ENCODE measurements at regions not wholly inside any gene's neighbourhood (a gene's known extent, or its start where the extent isn't known, plus 50 kb on each side); places are given as distances from the start of the nearest gene placed in this dataset.

DNA sequence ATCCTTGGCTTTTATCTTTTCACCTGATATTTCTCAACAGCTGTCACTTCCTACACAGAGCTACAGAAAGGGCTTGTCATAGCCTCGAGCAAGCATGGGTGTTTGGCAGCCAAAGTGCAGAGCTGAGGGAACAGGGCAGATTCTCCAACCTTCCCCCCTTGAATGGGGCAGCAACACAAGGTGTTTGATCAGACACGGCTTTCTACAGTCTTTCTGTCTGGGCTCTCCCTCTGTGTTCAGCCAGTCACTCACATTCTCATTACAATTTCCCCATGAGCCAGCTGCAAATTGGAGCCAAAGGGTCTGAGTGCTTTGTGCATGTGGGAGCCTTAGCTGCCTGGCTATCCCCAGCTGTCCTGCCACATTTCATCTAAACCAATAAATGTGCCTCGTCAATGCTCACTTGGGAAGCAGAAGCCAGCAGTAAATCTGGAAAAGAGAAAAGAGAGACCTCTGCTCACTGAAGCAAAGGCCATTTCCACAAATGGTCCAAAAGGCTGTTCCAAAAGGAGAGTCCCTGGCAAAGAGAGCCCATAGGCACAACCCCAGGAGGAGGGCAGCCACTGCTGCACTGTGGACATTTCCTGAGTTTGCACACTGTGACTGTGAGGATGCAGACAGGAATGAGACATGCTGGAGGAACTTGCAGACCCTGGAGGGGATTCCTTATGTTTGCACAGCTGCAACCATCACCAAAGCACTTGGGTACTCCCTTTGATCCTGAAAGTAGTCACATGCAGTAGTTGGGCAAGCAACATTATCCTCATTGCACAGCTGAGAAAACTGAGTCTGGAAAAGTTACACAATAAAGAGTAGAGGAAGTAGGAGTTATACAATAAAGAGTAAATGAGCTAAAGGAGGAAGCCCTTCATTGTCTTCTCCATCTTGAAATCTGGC lies 186.8 kb downstream of the FAM181B start:
- 18% methylated on average over 1 of the region's 3 CpGs for WGBS (ENCODE audit: insufficient coverage)
- Histone ChIP-seq H3K27ac (ENCODE audit: low read depth, low read length) (no peak overlapping the region), H3K9me3 (ENCODE audit: control insufficient read depth, insufficient read depth, low read length) (no peaks in the 10 kb centered on the region), H3K27me3 (ENCODE audit: control insufficient read depth, insufficient read depth, low read length) (no peaks in the 10 kb centered on the region), H3K4me1 (ENCODE audit: control insufficient read depth, insufficient read depth, low read length) (peaks cover 5% of the 10 kb centered on the region), H3K36me3 (ENCODE audit: control insufficient read depth, insufficient read depth, low read length) (no peaks in the 10 kb centered on the region), H3K4me3 (ENCODE audit: low read depth, low read length) (no peak overlapping the region)
- peak in 4 of 6 donors; percentile 53 to 84 (median 70) for DNase-seq (ENCODE audit: low read depth in 4 of 6, low spot score in 6 of 6)

DNA sequence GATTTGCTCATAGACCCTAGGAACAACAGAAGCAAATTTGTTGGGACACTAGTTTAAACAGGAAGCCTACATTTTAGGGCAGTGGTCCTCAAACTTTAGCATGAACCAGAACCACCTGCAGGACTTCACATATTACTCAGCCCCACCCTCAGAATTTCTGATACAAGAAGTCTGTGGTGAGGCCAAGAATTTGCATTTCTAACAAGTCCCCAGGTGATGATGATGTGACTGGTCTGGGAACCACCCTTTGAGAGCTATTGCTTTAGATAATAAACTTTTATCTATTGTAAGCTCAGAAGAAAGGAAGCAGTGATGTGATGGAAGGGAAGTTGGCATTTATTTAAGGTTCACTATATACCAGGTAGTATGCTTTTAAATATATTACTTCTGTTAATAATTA lies 194.0 kb downstream of the FAM181B start:
- Histone ChIP-seq H3K4me3 (ENCODE audit: low read depth, low read length) (no peak overlapping the region), H3K9me3 (ENCODE audit: control insufficient read depth, insufficient read depth, low read length) (no peaks in the 10 kb centered on the region), H3K27ac (ENCODE audit: low read depth, low read length) (no peak overlapping the region), H3K36me3 (ENCODE audit: control insufficient read depth, insufficient read depth, low read length) (no peaks in the 10 kb centered on the region), H3K4me1 (ENCODE audit: control insufficient read depth, insufficient read depth, low read length) (no peaks in the 10 kb centered on the region), H3K27me3 (ENCODE audit: control insufficient read depth, insufficient read depth, low read length) (no peaks in the 10 kb centered on the region)
- DNase-seq (ENCODE audit: low read depth in 4 of 6, low spot score in 6 of 6) = no peak

DNA sequence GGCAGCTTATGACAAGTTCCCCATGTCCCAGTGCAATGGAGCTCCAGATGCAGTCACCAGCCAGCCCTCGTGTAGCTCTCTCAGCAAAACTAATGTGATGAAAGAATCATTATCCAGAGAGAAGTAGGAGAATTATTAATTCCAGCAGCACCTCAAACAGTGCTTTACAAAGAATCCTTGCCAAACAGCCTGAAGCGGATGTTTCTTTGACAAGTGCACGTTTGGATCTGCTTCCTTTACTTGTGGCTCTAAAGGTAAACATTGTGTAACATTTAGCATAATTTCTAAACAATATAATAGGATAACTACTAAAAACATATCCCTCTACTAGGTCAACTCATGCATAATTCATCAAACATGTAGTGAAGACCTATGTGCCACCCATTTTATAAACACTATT lies 197.0 kb downstream of the FAM181B start:
- Histone ChIP-seq H3K4me1 (ENCODE audit: control insufficient read depth, insufficient read depth, low read length) (no peaks in the 10 kb centered on the region), H3K9me3 (ENCODE audit: control insufficient read depth, insufficient read depth, low read length) (no peaks in the 10 kb centered on the region), H3K36me3 (ENCODE audit: control insufficient read depth, insufficient read depth, low read length) (no peaks in the 10 kb centered on the region), H3K27ac (ENCODE audit: low read depth, low read length) (no peak overlapping the region), H3K27me3 (ENCODE audit: control insufficient read depth, insufficient read depth, low read length) (no peaks in the 10 kb centered on the region), H3K4me3 (ENCODE audit: low read depth, low read length) (no peak overlapping the region)
- WGBS (ENCODE audit: insufficient coverage) = no CpG with 5 or more reads among the region's 3 CpGs
- DNase-seq (ENCODE audit: low read depth in 4 of 6, low spot score in 6 of 6) = no peak

DNA sequence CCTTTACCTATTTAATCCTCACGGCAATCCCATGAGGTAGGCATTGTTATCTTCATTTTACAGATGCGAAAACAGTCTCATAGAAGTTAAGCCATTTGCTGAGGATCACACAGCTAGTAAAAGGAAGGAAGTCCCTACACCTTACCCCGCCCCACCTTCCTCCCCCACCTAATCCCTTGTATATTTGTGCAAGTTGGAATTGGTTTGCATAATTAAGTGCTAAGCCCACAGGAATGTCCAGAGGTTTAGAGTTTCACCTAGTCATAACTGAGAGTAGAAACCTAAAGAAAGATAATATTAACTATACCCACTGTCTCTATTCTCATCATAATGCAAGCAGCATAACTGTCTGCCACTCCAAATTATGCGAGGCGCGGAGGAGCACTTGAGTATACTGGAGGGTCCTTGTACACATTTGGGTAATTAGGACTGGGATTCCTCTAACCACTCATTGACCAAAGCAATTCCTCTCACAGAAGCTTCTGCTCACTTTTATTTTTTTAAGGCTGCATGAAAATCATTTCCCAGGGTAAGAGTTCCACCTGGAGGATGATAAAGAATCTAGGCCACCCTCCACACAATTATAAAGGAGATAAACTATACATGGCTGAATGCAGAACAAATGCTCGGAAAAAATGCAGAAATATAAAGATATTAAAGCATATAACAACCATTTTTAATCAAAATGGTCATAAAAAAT lies 199.9 kb downstream of the FAM181B start:
- Histone ChIP-seq H3K9me3 (ENCODE audit: control insufficient read depth, insufficient read depth, low read length) (no peaks in the 10 kb centered on the region), H3K27me3 (ENCODE audit: control insufficient read depth, insufficient read depth, low read length) (no peaks in the 10 kb centered on the region), H3K4me3 (ENCODE audit: low read depth, low read length) (no peak overlapping the region), H3K36me3 (ENCODE audit: control insufficient read depth, insufficient read depth, low read length) (no peaks in the 10 kb centered on the region), H3K4me1 (ENCODE audit: control insufficient read depth, insufficient read depth, low read length) (no peaks in the 10 kb centered on the region), H3K27ac (ENCODE audit: low read depth, low read length) (no peak overlapping the region)
- peak in 3 of 6 donors; percentile 22 to 76 (median 30) for DNase-seq (ENCODE audit: low read depth in 4 of 6, low spot score in 6 of 6)
- 60% methylated on average over 1 of the region's 7 CpGs for WGBS (ENCODE audit: insufficient coverage)

DNA sequence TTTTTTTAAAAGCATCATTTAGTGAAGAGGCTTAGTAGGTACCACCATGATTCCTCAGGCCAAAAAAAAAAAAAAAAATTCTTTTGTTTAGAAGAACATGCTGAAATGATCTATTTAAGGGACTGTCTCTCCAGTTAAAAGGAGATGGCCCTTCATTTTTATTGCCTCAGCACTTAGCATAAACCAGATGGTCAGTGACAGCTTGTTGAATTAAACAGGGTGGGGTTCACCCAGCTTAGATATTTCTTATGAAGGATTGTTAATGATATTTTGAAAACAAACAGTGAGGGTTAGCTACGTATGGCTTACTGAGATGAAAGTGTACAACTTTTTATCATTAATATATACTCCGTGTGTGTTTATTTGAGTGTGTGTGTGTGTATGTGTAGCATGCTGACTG lies 203.7 kb downstream of the FAM181B start:
- H3K36me3 ChIP-seq (ENCODE audit: control insufficient read depth, insufficient read depth, low read length) = no peaks in the 10 kb centered on the region
- H3K4me1 ChIP-seq (ENCODE audit: control insufficient read depth, insufficient read depth, low read length) = no peaks in the 10 kb centered on the region
- H3K27ac ChIP-seq (ENCODE audit: low read depth, low read length) = no peak overlapping the region
- no peaks in the 10 kb centered on the region for H3K9me3 ChIP-seq (ENCODE audit: control insufficient read depth, insufficient read depth, low read length)
- no peak for DNase-seq (ENCODE audit: low read depth in 4 of 6, low spot score in 6 of 6)
- no peak overlapping the region for H3K4me3 ChIP-seq (ENCODE audit: low read depth, low read length)
- no peaks in the 10 kb centered on the region for H3K27me3 ChIP-seq (ENCODE audit: control insufficient read depth, insufficient read depth, low read length)
- WGBS (ENCODE audit: insufficient coverage) = no CpG with 5 or more reads among the region's 2 CpGs

DNA sequence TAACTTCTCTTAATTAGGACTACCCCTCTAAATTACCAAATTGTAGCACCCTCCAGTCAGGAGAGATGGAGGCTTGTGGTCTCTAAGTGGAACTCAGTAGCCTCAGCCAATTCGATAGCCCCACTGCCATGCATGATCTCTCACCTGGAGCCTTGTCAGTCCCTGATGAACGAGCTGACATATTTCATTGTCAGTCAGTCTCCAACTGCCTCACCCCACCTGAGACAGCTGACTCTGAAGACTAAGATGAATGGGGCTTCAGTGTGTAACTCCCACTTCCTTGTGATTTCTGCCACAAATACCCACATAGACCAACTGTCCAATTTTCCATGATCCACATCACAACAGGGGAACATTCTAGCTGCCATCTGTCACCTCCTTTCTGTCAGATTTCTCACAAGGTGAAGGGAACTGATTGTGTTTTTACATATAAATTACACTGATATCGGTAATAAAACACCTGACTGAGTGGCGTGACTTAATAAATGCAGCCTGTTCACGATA lies 206.5 kb downstream of the FAM181B start:
- Histone ChIP-seq H3K27me3 (ENCODE audit: control insufficient read depth, insufficient read depth, low read length) (no peaks in the 10 kb centered on the region), H3K27ac (ENCODE audit: low read depth, low read length) (no peak overlapping the region), H3K36me3 (ENCODE audit: control insufficient read depth, insufficient read depth, low read length) (no peaks in the 10 kb centered on the region), H3K4me3 (ENCODE audit: low read depth, low read length) (no peak overlapping the region), H3K4me1 (ENCODE audit: control insufficient read depth, insufficient read depth, low read length) (peaks cover 3% of the 10 kb centered on the region), H3K9me3 (ENCODE audit: control insufficient read depth, insufficient read depth, low read length) (no peaks in the 10 kb centered on the region)
- peak in 1 of 6 donors; percentile 13 for DNase-seq (ENCODE audit: low read depth in 4 of 6, low spot score in 6 of 6)
- 100% methylated on average over 1 of the region's 5 CpGs for WGBS (ENCODE audit: insufficient coverage)

DNA sequence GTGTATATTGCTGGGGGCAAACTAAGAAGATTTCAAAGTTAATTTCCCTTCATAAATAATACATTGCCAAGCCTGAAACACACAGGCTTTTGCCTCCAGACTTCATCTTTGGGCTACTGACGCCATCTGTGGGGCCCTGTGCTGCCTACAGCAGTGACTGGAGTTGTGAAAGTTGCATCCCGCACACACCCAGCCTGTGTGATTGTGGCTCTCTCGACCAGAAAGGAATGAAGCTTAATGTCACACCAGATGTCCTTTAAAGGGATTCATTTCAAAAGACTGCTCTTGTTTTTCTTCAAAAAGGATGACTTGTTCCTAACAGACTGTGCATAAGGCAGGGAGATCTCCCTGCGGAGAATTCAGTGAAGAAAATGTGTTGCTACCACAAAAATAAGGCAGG lies 210.5 kb downstream of the FAM181B start:
- no peaks in the 10 kb centered on the region for H3K27me3 ChIP-seq (ENCODE audit: control insufficient read depth, insufficient read depth, low read length)
- no peaks in the 10 kb centered on the region for H3K36me3 ChIP-seq (ENCODE audit: control insufficient read depth, insufficient read depth, low read length)
- DNase-seq (ENCODE audit: low read depth in 4 of 6, low spot score in 6 of 6) = peak in 3 of 6 donors; percentile 17 to 90 (median 89)
- H3K9me3 ChIP-seq (ENCODE audit: control insufficient read depth, insufficient read depth, low read length) = no peaks in the 10 kb centered on the region
- no peak overlapping the region for H3K4me3 ChIP-seq (ENCODE audit: low read depth, low read length)
- WGBS (ENCODE audit: insufficient coverage) = 20% methylated on average over 4 of the region's 4 CpGs
- H3K4me1 ChIP-seq (ENCODE audit: control insufficient read depth, insufficient read depth, low read length) = peaks cover 3% of the 10 kb centered on the region
- no peak overlapping the region for H3K27ac ChIP-seq (ENCODE audit: low read depth, low read length)

DNA sequence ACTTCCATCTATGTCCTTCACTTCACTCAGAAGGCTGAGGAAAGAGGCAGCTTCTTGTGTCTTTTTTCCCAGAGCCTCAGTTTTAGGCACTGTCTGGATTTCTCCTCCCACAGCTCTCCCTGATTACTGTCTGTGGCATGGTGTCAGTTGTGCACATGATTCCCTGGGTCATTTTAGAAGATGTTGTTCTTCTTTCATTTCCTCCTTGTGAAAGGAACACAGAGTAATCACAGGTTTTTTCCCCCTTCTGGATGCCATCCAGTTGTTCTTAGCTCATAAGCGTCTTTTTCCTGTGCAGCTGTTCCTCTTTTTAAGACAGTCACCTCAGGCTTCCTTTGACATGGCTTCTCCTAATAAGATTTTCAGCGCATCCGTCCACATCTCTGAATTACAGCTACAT lies 212.2 kb downstream of the FAM181B start:
- Histone ChIP-seq H3K4me3 (ENCODE audit: low read depth, low read length) (no peak overlapping the region), H3K4me1 (ENCODE audit: control insufficient read depth, insufficient read depth, low read length) (peaks cover 3% of the 10 kb centered on the region), H3K36me3 (ENCODE audit: control insufficient read depth, insufficient read depth, low read length) (no peaks in the 10 kb centered on the region), H3K9me3 (ENCODE audit: control insufficient read depth, insufficient read depth, low read length) (no peaks in the 10 kb centered on the region), H3K27ac (ENCODE audit: low read depth, low read length) (no peak overlapping the region), H3K27me3 (ENCODE audit: control insufficient read depth, insufficient read depth, low read length) (no peaks in the 10 kb centered on the region)
- WGBS (ENCODE audit: insufficient coverage) = no CpG with 5 or more reads among the region's 3 CpGs
- peak in 2 of 6 donors; percentile 21 to 38 for DNase-seq (ENCODE audit: low read depth in 4 of 6, low spot score in 6 of 6)

DNA sequence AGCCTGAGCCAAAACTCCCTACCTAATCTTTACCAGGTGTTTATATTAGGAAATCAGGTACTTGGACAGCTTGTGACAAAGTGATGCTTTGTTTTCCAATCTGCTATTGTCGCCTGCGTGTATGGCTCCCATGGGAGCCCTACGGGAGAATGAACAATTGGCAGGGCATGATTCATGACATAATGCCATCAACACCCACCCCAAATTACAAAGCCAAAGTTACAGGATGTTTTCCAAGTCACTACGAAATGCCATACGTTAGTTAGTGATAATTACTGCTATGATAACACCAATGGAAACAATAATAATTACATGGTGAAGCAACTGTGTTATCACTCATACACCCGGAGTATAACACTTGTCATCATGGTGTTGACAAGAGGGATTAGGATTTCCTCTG lies 226.4 kb downstream of the FAM181B start:
- Histone ChIP-seq H3K36me3 (ENCODE audit: control insufficient read depth, insufficient read depth, low read length) (no peaks in the 10 kb centered on the region), H3K4me3 (ENCODE audit: low read depth, low read length) (no peak overlapping the region), H3K9me3 (ENCODE audit: control insufficient read depth, insufficient read depth, low read length) (no peaks in the 10 kb centered on the region), H3K4me1 (ENCODE audit: control insufficient read depth, insufficient read depth, low read length) (no peaks in the 10 kb centered on the region), H3K27me3 (ENCODE audit: control insufficient read depth, insufficient read depth, low read length) (no peaks in the 10 kb centered on the region), H3K27ac (ENCODE audit: low read depth, low read length) (no peak overlapping the region)
- no CpG with 5 or more reads among the region's 6 CpGs for WGBS (ENCODE audit: insufficient coverage)
- peak in 1 of 6 donors; percentile 16 for DNase-seq (ENCODE audit: low read depth in 4 of 6, low spot score in 6 of 6)

All from spinal cord (tissue), 9 donors.